GM12878 (cell line): ENCODE measurements at regions not wholly inside any gene's neighbourhood (a gene's known extent, or its start where the extent isn't known, plus 50 kb on each side); places are given as distances from the start of the nearest gene placed in this dataset.

Source experiments
- CTCF ChIP-seq, 3 experiments: IDR thresholded peaks in 2 of 3; conservative IDR thresholded peaks in 1 of 3; 2 replicates each; pipeline ENCODE4 v1.5.1; 2011; ENCODE audit warnings: low read depth in 3 of 3, low read length in 3 of 3, mild to moderate bottlenecking in 3 of 3, control low read depth in 2 of 3, moderate library complexity in 2 of 3, inconsistent platforms in 1 of 3, mixed read lengths in 1 of 3; ENCODE audit not compliant: control insufficient read depth in 2 of 3, insufficient read depth in 1 of 3; ENCODE audit errors: extremely low read depth in 1 of 3
- ELK1 ChIP-seq: IDR thresholded peaks from 2 replicates; pipeline ENCODE4 v1.6.1; 2012; ENCODE audit warnings: low read depth, low read length, improper control_type of control experiment
- REST ChIP-seq: IDR thresholded peaks from 2 replicates; pipeline ENCODE4 v1.6.1; 2012; ENCODE audit warnings: mild to moderate bottlenecking, low read depth, low read length

- TF ChIP-seq REST: no peak
- no peak for TF ChIP-seq CTCF (IDR thresholded peaks at IDR 0.05 in 2 of 3, conservative IDR thresholded peaks at IDR 0.05 in 1 of 3; ENCODE audit: control insufficient read depth in 2 of 3, extremely low read depth in 1 of 3, insufficient read depth in 1 of 3, low read depth in 3 of 3, low read length in 3 of 3)
- TF ChIP-seq ELK1: no peak
Measured at GRCh38 chr14:43183916-43184315, 1323.2 kb downstream of the FSCB start.
